ENCODE measurements at regions not wholly inside any gene's neighbourhood (a gene's known extent, or its start where the extent isn't known, plus 50 kb on each side); places are given as distances from the start of the nearest gene placed in this dataset.

DNA sequence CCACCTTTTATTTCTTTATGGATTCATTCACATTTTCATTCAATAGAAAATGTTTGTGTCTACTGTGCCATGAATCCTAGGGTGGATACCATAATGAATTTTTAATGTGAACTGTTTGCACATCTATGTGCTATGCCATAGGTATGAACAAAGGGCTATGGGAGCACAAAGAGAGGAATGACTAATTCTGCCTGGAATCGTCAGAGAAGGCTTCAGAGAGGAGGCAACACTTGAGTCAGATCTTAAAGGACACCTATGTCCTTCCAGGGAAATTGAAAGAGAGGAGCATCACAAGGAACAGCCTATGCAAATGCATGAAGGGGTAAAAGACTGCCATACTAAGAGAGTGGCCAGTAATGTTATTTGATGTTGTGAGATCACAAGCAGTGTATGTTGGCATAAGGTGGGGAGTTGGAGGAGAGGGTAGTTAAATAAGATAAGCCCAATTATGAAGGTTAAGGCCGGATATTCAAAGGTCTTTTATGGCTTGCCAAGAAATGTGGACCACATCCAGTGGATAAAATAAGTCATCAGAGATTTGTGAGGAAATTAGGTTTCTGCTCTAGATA is 246.7 kb downstream of the GRIN2B start:
- CTCF ChIA-PET: no interaction called here
- DNase-seq (ENCODE audit: low read depth, low spot score): no peak
- FAIRE-seq: no peak
- no peak for TF ChIP-seq MXI1 (IDR thresholded peaks at IDR 0.05; ENCODE audit: low read depth, low read length)
- TF ChIP-seq, protein P1, sequence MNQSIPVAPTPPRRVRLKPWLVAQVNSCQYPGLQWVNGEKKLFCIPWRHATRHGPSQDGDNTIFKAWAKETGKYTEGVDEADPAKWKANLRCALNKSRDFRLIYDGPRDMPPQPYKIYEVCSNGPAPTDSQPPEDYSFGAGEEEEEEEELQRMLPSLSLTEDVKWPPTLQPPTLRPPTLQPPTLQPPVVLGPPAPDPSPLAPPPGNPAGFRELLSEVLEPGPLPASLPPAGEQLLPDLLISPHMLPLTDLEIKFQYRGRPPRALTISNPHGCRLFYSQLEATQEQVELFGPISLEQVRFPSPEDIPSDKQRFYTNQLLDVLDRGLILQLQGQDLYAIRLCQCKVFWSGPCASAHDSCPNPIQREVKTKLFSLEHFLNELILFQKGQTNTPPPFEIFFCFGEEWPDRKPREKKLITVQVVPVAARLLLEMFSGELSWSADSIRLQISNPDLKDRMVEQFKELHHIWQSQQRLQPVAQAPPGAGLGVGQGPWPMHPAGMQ (IDR thresholded peaks at IDR 0.05; ENCODE audit: borderline replicate concordance): no peak
- no peak for TF ChIP-seq CBFB (IDR thresholded peaks at IDR 0.05; ENCODE audit: low read depth)
- TF ChIP-seq, protein P2, sequence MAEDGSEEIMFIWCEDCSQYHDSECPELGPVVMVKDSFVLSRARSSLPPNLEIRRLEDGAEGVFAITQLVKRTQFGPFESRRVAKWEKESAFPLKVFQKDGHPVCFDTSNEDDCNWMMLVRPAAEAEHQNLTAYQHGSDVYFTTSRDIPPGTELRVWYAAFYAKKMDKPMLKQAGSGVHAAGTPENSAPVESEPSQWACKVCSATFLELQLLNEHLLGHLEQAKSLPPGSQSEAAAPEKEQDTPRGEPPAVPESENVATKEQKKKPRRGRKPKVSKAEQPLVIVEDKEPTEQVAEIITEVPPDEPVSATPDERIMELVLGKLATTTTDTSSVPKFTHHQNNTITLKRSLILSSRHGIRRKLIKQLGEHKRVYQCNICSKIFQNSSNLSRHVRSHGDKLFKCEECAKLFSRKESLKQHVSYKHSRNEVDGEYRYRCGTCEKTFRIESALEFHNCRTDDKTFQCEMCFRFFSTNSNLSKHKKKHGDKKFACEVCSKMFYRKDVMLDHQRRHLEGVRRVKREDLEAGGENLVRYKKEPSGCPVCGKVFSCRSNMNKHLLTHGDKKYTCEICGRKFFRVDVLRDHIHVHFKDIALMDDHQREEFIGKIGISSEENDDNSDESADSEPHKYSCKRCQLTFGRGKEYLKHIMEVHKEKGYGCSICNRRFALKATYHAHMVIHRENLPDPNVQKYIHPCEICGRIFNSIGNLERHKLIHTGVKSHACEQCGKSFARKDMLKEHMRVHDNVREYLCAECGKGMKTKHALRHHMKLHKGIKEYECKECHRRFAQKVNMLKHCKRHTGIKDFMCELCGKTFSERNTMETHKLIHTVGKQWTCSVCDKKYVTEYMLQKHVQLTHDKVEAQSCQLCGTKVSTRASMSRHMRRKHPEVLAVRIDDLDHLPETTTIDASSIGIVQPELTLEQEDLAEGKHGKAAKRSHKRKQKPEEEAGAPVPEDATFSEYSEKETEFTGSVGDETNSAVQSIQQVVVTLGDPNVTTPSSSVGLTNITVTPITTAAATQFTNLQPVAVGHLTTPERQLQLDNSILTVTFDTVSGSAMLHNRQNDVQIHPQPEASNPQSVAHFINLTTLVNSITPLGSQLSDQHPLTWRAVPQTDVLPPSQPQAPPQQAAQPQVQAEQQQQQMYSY (CRISPR knock-in tag; IDR thresholded peaks at IDR 0.05): no peak
- no peak for TF ChIP-seq TCF3 (IDR thresholded peaks at IDR 0.05; ENCODE audit: borderline replicate concordance, insufficient read depth, low read depth, low read length)
- TF ChIP-seq ZBTB33 (IDR thresholded peaks at IDR 0.05): no peak
- TF ChIP-seq SMARCA5 (IDR thresholded peaks at IDR 0.05): no peak
- TF ChIP-seq ZBTB40 (IDR thresholded peaks at IDR 0.05; ENCODE audit: borderline replicate concordance): no peak
- TF ChIP-seq CBX5 (IDR thresholded peaks at IDR 0.05; ENCODE audit: low read depth): no peak
- TF ChIP-seq NR2F1 (conservative IDR thresholded peaks at IDR 0.05): no peak

More for the DNA sequence above, 246.7 kb downstream of the GRIN2B start:
- POLR2A ChIA-PET: no interaction called here
- H3K4me2 ChIP-seq (ENCODE audit: control insufficient read depth, insufficient read depth): no peak overlapping the region
- no peak overlapping the region for H3K9ac ChIP-seq (ENCODE audit: control insufficient read depth, insufficient read depth, low read length)
- H3K9me3 ChIP-seq (replicated peaks; ENCODE audit: control insufficient read depth, insufficient read depth, low read length): no peaks in the 10 kb centered on the region
- no peak for ATAC-seq
- H3K27ac ChIP-seq (ENCODE audit: control insufficient read depth, insufficient read depth): no peak overlapping the region
- no peaks in the 10 kb centered on the region for H3K4me1 ChIP-seq (ENCODE audit: control insufficient read depth, insufficient read depth, low read length)
- no peak overlapping the region for H3K4me3 ChIP-seq
- intact Hi-C loops (cut with micrococcal nuclease; ENCODE audit: unreplicated experiment) (loop anchor here (5.0 kb wide), 2 partner anchors 208 to 433 kb away; no protein-coding TSS in a partner anchor), in situ Hi-C loops (cut with MboI) (no loop called here)
- 0% methylated on average over 2 of the region's 2 CpGs for WGBS (ENCODE audit: insufficient coverage, insufficient replicate concordance, low lambda C conversion rate, missing lambda C conversion rate)
- RAD21 ChIA-PET (ENCODE audit: unreplicated experiment): no interaction called here
- H3K27me3 ChIP-seq (replicated peaks in 1 of 2; ENCODE audit: control insufficient read depth in 2 of 2, insufficient read depth in 2 of 2, low read length in 1 of 2): no peaks in the 10 kb centered on the region
- H4K20me1 ChIP-seq (ENCODE audit: control insufficient read depth, insufficient read depth): no peaks in the 10 kb centered on the region
- no peak overlapping the region for H2AFZ ChIP-seq (ENCODE audit: control insufficient read depth, low read depth, low read length)
- no peaks in the 10 kb centered on the region for H3K79me2 ChIP-seq (ENCODE audit: control insufficient read depth, insufficient read depth, low read length)
- H3K36me3 ChIP-seq (ENCODE audit: control insufficient read depth in 2 of 2, insufficient read depth in 2 of 2, low read length in 1 of 2): no peaks in the 10 kb centered on the region
- SMC1A ChIA-PET (ENCODE audit: uncharacterized antibody, unreplicated experiment): no interaction called here
- BruUV-seq (replicated peaks): no TSS peak

Measured in GM12878 (cell line).